OCI-LY1 (cell line): ENCODE measurements at regions not wholly inside any gene's neighbourhood (a gene's known extent, or its start where the extent isn't known, plus 50 kb on each side); places are given as distances from the start of the nearest gene placed in this dataset.

Experiments
- EZH2 ChIP-seq: fragments of 200-600 bp; sonication (generic), shearing (Covaris generic); IDR thresholded peaks from 2 replicates; pipeline ENCODE4 v1.8.0; 2017; ENCODE audit warnings: borderline replicate concordance, mixed run types, mild to moderate bottlenecking, antibody characterized with exemption, low read length, moderate library complexity, mixed read lengths
- TF ChIP-seq, protein P1 (sequence below): fragments of 200-600 bp; sonication (generic), shearing (Covaris generic); IDR thresholded peaks from 2 replicates; pipeline ENCODE4 v1.5.1; 2017; ENCODE audit warnings: mild to moderate bottlenecking, antibody characterized with exemption, low read length, moderate library complexity, mixed read lengths

DNA sequence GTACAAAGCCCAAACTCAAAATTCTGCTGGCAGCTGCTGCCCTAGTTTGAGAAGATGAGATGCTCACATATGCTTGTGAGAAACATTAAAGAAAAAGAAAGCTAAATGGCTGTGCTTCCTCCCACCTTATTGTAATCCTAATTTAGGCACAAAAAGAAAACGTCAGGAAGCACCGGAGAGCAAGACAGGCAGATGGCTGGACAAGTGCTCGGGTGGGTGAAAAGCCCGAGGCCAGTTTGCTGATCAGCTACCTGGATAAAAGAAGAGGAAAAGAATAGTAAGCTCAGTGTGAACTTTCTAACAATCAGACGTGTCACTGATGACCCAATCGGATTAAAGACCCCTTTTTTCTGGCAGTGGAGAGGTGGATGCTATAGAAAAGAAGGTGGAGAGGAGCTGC, 368.0 kb upstream of the ATP10A start:
- TF ChIP-seq, protein P1, sequence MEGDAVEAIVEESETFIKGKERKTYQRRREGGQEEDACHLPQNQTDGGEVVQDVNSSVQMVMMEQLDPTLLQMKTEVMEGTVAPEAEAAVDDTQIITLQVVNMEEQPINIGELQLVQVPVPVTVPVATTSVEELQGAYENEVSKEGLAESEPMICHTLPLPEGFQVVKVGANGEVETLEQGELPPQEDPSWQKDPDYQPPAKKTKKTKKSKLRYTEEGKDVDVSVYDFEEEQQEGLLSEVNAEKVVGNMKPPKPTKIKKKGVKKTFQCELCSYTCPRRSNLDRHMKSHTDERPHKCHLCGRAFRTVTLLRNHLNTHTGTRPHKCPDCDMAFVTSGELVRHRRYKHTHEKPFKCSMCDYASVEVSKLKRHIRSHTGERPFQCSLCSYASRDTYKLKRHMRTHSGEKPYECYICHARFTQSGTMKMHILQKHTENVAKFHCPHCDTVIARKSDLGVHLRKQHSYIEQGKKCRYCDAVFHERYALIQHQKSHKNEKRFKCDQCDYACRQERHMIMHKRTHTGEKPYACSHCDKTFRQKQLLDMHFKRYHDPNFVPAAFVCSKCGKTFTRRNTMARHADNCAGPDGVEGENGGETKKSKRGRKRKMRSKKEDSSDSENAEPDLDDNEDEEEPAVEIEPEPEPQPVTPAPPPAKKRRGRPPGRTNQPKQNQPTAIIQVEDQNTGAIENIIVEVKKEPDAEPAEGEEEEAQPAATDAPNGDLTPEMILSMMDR = no peak
- no peak for TF ChIP-seq EZH2
